ENCODE measurements at regions not wholly inside any gene's neighbourhood (a gene's known extent, or its start where the extent isn't known, plus 50 kb on each side); places are given as distances from the start of the nearest gene placed in this dataset.
A peak's percentile ranks its signal among the peaks of the same experiment; 100 is the strongest.

DNA sequence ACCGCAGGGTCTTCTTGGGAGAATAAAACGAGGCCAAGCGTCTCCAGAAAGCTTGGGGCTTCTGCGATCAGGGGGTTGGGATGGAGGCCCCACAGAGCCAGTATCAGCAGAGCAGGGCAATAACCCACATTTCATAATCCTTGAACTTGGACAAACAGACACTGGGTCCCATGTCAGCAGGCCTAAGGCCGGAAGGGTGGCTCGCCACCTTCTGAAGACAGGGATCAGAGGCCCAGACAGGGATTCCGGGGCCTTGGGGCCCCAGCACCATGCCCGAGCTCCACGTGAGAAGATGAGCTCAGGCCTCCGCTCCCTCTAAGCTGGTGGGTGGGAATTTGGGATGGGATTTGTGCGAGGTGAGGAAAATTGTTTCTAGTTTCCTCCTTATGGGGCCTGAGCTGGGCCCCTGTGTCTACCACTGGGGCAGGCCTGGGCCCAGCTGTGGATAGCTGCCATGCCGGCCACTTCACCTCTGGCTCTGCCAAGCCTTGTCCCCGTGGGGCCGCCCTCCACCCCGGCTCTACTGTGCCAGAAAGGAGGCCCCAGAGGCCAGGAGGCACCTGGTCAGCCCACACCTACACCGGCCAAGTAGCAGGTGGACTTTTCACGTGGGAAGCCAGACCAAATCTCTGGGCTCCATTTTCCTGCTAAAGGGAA is 67.2 kb upstream of the DLK1 start:
- DNase-seq, result no peak

DNA sequence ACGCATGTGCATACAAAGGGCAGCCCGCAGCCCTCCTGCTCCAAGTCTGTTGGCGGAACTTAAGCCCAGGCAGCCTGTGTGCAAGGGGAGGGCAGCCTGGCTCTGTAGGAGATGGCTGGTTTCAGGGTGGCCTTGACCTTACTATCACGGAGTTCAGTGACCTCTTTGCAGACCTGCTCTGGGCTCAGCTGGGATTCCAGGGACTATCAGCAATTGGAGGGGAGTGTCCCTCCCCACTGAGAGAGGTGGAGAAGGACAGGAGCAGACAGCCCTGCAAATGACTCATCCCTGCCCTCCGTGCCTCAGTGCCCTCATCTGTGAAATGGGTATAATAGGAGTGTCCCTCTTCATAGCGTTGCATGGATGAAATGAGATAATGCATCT is 66.2 kb upstream of the DLK1 start:
- no peak for DNase-seq

DNA sequence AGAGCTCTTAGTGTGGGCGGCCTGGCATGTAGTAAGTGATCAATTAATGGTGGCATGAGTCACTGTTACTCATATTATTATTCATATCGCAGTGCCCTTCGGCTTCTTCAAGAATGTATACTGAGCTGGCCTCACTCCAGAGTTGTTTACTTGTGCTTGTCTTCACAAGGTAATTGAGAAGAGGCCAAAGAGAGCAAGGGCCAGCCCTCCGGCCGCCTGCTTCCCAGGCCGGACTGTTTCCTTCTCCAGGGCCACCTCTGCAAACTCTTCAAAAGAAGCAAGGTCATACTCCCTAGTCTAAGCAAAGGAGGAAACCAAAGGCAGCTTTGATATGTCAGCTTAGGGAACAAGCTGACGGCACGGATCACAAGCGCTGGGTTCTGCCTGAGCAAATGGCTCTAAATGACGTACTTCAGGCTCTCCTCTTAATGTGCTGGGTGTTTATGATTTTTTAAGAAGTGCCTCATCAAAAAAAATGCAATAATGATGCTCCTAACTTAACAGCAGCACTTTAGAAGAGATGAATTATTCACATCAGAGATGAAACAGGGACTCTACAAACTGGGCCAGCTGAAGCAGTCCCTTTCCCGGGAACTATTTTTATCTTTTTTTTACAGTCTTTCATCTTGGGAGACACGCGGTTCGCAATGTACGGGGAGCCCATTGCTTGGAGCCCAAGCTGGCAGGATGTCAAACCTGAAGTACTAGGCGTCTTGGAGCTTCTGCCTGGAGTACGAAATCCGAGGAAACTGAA is 65.6 kb upstream of the DLK1 start:
- no peak for DNase-seq

DNA sequence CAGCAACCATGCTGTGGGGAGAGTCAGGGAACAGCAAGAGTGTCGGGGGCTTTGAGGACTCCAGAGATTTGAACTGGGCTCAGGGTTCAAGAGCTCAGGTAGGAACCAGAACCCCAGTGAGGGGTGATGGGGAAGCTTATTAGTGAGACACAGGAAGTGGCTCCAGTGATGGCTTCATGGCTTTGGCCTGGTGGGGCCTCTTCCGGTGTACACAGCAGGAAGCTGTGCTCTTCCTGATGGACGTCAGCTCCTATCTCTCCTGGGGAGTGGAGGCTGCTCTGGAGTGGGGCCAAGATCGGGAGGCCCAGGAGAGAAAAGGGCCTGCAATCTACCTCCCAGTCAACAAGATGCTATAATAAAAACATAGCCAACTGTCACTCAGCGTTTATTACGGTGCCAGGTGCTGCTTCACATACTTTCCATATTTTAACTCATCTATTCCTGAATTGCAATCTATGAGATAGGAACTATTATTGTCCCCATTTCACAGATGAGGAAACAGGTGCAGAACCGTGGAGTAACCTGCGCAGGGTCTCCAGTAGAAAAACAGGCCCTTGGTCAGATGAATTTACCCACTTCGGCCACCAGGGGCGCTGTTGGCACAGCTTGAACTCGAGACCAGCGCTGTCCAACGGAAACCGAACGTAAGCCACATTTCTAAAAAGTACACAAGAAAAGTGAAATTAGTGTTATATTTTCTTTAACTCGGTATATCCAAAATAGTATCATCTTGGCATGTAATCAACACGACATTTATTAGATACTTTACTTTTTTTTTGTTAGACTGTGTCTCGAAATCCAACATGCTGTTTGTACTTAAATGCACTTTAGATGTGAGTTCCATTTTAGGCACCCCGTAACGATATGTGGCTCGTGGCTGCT is 63.6 kb upstream of the DLK1 start:
- DNase-seq, result peak; percentile 12 to 45 (median 36)

DNA sequence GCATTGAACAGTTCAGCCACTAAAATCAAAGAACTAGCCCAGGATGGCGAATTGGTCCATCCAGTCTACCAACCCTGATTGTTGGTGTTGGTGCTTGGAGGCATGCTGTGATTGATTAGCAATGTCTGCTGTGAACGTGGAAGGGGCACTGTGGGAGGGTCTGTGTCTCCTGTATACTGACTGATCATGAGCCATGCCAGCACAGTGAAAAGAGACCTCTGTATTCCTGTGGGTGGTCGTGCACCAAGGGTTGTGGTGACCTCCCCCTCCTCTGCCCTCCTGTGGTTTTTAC is 63.0 kb upstream of the DLK1 start:
- no peak for DNase-seq

DNA sequence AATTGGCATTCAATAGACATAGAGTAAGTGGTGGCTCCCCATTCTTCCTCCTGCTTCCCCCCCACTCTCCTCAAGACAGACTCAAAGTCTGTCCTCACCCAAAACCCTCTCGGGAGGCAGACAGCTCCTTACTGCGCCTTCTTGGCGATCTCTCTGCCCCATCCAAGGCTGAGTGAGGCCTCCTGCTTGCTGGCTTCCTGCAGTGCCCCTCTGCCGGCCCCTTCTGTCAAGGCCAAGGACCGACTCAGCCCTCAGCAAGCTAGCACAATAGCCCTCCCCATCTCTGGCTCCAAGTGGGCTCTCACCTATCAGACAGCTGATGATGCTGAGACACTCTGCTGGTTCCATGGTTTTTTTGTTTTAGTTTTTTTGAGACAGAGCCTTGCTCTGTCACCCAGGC is 62.5 kb upstream of the DLK1 start:
- no peak for DNase-seq

DNA sequence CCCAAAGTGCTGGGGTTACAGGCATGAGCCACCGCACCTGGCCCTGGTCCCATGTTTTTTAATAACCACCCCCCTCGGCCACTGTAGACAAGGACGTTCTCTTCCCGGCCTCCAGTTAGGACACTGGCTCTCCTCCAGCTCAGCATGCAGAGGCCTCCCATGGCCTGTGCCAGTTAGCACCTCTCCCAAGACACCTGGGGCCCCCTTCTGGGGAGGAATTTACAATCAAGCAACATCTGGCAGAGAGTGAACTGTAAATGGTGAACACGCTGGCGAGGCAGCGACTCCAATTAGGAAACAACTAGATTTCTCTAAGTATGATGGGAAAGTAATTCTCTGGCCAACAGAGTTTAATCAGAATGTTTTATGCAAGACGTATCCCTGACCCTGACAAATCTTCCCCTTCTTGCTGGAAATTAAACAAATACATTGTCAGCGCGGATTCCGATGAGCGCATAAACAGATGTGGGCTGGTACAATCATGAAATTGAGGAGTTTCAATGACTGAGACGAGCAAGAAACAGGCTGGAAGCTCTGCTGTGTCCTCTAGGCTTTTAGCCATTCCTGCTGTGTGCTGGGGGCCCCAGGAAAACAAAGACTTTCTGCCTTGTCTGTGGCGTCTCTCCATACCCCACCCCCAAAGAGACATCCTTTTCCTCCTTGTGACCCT is 61.7 kb upstream of the DLK1 start:
- DNase-seq, result no peak

DNA sequence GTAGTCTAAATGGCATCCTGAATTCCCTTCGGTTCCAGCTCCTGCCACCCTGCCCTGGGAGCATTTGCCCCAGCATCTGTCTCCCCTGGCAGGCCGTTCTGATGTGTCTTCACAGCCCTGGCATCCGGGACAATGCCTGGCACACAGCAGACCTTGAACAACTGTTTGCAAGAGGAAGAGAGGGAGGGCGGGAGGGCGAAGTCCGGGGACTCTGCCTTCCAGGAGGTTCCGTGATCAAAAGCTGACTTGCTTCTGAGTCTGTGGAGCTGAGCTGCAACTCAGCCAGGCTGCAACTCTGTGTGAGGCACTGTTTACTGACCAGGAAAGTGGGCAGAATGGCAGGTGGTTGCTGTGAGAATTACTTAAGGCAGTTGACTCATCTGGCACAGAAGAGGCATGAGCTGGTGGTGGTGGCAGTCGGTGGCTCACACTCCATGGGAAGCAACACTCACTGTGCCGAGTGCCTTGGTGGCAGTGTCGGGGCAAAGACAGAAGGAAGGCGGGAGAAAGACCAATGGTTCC is 61.1 kb upstream of the DLK1 start:
- no peak for DNase-seq

DNA sequence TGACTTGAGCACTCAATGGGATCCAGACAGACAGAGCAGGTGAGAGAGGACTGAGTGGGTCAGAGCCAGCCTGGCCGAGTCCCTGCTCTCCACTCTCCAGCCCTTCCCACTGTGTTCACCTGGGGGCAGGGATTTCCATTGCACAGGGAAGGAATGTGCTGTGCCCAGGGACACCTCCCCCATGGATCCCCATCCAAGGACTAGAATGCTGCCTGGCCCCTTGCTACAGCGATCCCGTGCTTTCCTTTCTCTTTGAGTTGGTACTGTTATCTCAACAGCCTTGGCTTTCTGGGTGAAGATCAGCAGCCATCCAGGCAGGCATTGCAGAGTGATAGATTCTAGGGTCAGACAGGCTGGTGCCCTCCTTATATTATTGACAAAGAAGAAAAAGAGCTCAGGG is 60.3 kb upstream of the DLK1 start:
- DNase-seq, result no peak

DNA sequence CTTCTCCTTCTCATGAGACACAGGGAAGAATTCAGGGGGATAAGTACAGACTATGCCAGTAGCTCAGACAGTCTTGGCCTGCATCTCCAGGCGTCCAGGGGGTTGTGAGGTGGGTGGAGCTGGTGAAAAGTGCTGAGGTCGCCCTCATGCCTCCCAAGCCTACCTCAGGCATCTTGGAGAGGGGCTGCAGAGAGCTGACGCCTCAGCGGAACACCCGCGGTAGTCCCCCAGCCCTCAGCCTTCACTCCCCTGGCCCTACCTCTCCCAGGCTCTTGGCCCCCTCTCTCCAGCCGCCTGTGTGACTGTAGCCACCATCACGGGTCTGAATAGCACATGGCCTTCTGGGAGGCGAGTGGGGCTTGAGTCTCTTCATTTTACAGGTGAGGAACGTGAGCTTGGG is 59.8 kb upstream of the DLK1 start:
- DNase-seq, result no peak

DNA sequence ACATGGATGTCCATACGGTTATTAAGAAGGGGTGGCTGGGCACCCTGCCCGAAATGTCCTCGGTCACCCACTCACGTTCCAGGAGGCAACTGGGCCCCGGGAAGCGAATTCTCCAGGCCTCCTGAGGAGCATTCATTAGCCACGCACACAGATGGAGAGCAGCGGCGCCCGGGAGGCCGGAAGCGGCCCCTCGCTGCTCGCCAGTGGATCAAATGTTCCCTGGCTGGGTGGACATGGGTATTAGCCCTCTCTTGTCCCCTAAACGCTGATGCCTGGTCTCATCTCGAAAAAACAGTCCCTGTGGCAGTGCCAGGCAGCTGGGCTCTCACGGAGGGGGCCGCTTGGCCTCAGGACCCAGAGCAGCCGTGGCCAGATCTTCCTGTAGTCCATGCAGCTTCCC is 59.0 kb upstream of the DLK1 start:
- no peak for DNase-seq

DNA sequence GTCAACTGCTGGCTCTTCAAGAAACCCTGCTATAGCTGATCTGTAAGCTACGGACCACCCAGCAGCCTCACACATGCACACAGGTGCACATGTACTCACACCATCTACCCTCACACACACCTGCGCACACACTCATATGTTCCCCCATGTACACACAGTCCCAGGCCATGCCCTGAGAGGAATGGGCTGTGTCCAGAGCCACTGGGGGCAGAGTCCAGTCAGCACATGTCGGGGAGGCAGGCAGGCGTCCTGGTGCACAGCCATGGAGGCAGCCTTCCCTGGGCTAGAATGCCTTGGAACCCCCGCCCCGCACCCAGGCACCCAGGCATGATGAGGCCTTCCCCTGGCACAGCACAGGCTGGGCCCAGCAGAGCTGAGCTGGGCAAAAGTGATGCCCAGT is 58.3 kb upstream of the DLK1 start:
- no peak for DNase-seq

DNA sequence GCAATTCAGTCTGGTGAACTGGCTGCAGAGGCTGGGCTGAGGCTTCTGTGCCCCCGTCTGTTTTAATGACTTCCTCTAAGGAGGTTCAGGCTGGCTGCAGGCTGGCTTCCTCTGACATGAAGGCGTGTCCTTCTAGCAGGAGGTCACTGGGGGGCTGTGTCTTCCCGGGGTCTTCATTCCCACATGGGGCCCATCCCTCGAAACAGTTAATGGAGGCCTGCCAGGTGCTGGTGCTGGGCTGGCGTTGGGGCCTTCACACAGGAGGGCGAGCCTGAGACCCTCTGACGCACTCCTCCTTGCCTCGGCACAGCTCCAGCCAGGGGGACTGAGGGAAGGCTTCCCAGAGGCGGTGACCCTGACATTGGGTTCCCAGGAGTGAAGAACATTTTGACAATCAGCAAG is 57.7 kb upstream of the DLK1 start:
- no peak for DNase-seq

DNA sequence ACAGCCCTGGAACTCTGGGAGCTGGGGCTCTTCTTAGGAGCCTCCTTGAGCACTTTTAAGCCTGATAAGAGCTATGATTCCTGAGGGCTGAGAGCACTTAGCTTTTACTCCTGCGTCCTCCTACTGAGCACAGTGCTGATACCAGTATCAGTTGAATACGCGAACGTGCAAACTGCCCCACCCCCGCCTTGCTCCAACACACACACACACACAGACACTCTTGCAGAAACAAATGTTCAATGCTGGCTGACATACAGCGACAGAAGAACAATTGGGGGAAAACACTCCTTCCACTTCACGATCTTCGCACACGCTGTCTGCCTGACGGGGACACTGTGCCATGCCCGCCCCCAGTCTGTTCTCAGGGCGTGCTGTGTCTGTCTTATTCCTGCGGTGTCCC is 57.2 kb upstream of the DLK1 start:
- DNase-seq, result no peak

DNA sequence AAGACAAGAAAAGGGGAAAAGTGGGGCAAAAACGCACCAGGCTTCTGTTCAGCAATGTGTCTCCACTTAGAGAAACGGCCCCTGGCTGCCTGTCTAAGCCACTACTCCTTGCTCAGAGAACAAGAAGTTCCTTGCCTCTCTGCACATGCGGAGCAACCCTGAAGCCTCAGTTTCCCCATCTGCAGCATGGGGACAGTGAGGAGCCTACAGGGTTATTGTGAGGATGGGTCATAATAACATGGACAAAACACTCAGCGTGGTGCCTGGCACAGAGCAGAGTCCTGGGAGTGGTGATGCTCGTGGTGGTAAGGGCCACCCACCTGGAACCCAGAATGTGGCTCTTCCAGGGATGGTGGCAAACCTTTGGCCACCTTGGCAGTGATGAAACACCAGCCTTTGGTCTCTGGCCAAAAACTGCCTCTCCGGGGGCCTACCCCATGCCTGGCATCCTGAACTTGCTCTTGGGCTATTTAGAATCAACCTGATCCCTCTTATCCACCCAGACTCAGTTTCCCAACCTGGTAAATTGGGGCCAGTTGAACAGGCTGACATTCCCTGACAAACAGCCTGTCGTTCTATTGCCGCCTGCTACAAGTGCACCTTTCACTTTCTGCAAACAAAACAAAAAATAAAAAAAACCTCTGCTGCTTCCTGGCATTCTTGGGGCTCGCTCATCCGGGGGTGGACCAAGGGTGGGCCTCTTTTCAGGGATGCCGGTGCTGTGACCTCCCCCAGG is 56.5 kb upstream of the DLK1 start:
- no peak for DNase-seq

DNA sequence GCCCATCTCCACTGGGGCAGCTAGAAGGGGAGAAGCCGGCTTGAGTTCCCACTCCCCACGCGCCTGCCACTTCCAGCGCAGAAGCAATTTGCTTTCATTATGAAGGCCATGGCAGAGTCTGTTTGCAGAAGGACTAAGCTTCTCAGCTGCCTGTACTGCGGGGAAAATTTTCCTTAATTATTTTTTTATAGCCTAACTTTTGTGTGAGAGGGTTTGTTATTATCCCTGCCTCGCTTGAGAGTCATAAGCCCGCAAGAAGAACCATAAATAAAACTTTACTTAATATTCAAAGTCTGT is 56.0 kb upstream of the DLK1 start:
- no peak for DNase-seq

DNA sequence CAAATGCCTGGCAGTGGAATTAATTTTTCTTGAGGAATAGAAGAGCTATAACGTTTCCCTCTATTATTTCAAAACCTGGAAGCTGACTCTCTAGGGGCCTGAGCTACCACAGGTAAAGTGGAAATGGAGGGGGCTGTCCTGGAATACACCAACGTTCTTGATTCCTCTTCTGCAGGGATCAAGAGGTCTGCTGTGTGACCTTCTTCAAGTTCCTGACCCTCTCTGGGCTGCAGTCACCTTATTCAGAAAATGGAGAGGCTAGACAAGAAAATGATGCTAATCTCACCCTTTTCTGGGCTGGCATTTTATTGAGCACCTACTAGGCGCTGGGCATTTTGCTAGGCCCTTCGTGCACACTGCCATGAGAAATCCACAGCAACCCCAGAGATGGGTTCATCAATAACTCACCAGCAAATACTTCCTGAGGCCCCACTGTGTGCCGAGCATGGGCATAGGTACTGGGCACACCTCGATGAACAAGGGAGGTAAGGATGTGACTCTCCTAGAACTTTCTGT is 55.2 kb upstream of the DLK1 start:
- DNase-seq, result no peak

DNA sequence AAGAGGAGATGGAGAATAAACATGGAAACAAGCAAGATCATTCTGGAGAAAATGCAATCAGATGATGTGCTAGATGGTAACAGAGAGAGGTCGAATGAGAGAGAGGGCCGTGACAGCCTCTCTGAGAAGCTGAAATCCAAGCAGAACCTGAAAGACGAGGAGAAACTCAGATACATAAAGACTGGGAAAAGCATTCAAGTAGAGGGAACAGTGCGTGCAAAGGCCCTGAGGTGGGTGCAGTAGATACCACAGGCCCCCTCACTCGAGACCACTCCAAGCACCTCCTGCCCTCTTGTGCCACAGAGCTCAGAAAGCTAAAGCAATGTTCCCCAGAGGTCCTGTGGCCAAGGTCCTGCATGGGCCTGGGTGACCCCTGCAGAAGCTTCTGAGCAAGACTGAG is 54.8 kb upstream of the DLK1 start:
- no peak for DNase-seq

DNA sequence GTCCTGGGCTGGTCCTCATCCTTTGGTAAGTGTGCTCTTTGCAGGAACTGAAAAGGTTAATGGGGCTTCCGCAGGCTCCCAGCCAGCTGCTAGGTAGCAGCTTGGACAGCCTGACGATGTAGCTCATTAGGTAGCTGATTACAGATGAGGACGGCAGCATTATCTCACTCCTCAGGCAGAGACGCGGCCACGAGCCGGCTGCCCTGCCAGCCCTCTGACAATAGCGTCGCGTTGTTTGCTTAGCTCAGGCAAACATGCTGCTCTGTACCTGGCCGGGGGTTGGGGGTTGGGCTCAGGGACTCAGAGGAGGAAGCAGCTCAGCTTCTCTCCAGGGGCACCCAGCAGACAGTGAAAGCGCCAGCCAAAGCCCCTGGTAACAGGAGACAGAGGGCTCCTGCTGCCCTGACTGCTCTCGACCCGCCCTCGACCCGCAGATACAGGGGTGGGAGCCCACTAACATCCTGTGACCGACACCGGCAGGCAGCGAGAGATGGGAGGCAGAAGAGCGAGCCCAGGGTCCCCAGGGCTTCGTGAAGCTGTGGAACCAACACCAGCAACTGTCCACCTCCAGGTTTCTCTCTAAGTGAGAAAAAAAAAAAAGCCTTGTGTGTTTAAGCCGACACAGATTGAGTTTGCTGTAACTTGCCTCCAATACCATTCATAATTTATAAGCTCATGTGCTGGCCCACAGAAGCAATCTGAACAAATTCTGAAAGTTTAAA is 53.4 kb upstream of the DLK1 start:
- no peak for DNase-seq

DNA sequence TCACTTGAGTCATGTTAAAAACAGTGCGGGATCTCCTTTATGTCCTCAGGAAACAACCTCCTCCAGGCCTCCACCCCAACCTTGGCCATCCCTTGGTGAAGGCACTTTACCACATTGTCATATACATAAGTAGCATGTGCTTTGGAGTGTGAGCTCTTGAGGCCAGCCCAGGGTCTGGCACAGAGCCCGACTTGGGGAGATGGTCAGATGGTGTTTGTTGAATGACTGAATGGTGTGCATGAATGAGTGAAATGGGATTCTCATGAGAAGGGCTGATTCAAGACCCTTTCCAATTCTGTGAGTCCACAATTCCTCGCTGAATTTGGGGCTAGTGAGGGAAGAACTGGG is 52.9 kb upstream of the DLK1 start:
- DNase-seq, result no peak

DNA sequence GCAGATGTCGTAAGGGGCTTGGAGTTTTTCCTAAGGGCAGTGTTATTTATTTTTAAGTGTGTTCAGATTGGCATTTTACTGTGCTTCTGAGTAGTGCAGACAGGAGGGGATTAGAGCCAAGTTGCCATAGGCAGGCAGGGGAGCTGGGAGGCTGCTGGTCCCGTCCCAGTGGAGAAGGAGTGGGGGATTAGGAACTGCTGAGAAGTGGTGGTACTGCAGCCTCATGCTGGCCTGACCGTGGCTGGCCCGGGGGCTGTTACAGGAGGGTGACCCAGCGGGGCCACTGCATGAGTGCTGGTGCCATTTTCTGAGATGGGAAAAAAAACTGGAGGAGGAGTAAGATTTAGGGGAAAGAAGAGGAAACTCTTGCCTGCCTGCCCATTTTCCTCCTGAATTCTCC is 52.3 kb upstream of the DLK1 start:
- DNase-seq, result no peak
